ENCODE measurements at regions not wholly inside any gene's neighbourhood (a gene's known extent, or its start where the extent isn't known, plus 50 kb on each side); places are given as distances from the start of the nearest gene placed in this dataset.
"Not testable (repeated sequence)": the region's sequence is repeated elsewhere in the genome, so short reads cannot be mapped to it uniquely, and the experiment has no call there.

DNA sequence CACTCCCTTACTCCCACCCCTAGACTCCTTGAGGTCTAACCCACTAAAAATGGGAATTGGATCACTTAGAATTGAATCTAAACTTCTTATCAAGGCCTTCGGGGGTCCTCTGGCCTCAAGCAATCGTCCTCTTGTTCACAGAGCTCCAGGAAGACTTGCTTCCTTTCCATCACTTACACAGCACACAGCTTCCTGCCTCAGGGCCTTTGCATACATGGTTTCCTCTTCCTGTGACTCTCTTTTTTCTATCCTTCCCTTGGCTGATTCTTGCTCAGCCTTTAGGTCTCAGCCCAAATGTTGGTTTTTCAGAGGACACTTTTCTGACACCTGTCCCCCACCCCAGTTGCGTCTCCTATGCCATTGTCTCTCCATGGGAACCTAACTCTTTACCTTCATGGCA, 50.0 kb upstream of the ALDH1B1 start:
- DNase-seq (ENCODE audit: low spot score) (no peak), ATAC-seq (no peak)

DNA sequence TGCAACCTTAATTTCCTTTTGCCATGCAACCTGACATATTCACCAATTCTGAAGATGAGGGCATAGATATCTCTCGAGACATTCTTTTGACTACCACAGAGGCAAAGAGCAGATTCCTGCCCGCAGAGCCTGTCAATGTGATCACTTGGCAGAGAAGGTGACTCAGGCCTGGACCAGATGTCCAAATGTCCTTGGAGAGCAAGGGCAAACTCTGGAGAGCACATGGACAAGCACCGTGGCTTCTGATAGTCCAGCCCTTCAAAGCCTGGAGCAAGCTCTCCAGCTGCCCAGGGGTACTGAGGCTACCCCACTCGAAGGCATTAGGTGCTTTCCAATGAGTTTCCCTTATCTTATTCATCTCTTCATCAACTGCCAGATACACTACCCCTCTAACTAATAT, 50.4 kb upstream of the ALDH1B1 start:
- DNase-seq (ENCODE audit: low spot score) (no peak), ATAC-seq (no peak)

DNA sequence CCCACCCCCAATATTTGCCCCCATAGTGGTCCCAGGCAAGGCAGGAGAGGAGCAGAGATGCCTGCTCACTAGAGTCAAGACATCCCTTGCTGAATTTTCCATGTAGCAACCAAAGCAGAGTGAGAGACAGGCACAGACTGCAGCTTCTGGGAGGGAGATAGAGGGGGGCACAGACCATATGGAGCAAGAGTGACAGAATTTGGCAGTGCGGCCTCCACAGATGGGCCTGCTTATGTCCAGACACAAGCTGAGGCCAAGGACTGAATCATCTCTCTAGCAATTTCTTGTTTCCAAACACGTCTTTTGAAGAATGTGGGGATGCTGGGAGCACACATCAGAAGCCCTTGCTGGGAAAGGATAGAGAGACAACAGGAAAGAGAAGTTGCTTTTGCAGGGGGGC, 53.0 kb upstream of the ALDH1B1 start:
- DNase-seq (ENCODE audit: low spot score) (peak; percentile 19), ATAC-seq (no peak)

DNA sequence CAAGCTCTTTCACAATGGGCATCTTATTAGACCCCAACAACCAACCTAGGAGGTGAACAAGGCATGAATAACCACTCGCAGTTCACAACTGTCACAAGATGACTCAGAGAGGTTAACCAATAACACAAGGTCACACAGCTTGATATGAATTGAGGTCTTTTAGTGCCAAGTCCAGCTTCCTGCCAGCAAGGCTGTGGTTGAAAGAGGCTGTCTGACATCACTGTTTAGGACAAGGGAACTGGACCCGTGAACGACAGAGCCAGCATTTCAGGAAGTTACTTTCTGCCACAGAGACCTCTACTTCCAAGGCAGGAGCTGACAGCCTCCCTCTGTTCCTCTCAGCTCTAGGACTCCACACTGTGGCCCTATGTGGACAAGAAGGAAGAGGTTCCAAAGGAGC, 53.4 kb upstream of the ALDH1B1 start:
- DNase-seq (ENCODE audit: low spot score) (no peak), ATAC-seq (no peak)

DNA sequence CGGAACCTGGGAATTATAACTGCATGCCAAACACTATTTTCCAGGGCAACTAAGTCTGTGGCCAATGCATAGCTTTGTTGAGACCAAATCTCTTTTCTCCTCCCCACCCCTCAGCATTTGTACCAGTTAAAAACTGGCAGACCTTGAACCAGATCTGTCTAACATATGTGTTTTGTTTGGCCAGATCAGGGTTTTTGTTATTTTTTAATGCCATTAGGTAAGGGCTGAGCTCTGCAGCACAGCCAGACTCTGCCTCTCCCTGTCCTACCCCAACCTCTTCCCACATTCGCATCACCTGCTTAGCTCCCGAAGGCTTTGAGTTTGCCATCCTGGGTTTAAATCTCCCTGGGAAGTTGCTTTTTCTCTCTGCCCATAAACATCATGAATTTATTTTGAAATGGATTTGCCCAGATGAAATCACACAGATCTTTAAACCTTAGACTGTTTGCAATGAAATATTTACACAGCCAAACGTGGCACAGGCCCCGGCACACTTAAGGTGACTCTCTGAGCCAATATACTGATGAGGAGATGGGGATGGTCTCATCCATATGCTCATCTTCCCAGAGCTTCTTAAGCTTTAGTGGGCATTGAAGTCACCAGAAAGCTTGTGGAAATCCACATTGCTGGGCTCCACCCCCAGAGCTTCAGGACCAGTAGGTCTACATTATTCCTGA, 54.0 kb upstream of the ALDH1B1 start:
- ATAC-seq = peak; percentile 68
- no peak for DNase-seq (ENCODE audit: low spot score)

DNA sequence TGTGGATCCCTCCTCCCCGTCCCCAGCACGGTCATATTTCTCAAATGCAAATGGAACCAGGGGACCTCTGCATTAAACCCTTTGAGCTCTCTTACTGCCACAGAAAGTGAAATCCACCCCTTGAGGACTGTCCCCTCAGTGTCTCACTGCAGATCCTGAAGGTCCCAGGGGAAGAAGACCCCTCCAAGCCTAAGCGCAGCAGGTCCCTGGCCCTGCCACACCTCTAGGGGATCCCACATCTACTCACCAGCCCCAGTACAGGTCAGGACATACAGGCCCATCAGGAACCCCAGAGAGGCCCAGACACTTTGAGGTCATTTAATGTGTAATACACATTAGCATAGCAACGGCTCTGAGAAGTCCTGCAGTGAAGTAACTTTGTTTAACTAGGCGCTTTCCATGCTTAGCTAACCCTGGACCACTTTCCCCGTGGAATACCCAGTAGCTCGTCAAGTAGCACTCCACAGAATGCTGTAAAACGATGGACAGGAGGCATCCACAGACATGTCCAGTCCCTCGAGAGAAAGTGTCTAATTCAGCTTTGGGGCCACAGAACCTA, 54.7 kb upstream of the ALDH1B1 start:
- peak; percentile 7 for DNase-seq (ENCODE audit: low spot score)
- no peak for ATAC-seq

DNA sequence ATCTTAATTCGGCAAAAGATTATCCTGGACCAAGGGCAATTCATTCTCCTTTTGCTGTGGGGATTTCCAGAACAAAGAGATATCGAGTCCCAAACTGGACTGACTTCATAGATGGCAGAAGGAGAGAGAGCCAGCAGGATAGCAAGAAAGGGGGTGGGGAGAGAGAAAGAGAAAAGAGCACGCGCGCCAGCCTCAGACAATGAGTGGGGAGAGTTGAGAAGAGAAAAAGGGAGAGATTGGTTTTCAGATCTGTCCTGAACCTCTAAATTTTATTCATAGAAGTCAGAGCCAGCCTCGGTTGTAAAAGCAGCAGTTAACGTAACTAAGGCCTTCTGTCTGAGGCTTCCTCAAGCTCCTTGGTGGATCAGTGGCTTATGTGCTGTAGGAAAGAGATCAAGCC, 55.3 kb upstream of the ALDH1B1 start:
- no peak for ATAC-seq
- DNase-seq (ENCODE audit: low spot score) = no peak

DNA sequence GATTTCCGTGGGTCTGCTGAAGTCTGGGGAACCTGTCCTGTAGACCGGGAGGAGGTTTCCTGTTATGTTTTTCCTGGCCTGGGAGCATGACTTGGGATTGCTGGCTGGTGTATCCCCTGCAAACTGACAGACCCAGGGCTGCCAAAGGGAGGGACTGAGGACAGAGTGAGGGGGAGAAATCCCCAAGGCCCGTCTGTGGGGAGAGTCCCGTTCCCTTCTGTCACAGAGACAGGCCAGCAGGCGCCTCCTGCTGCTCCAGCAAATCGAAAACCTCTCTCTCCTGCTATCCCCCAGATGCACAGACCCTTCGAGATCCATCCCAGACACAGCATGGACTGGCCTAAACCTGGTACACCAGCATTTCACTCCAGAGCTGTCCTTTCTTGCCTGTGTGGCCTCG, 56.2 kb upstream of the ALDH1B1 start:
- DNase-seq (ENCODE audit: low spot score) = peak; percentile 15
- ATAC-seq = no peak

DNA sequence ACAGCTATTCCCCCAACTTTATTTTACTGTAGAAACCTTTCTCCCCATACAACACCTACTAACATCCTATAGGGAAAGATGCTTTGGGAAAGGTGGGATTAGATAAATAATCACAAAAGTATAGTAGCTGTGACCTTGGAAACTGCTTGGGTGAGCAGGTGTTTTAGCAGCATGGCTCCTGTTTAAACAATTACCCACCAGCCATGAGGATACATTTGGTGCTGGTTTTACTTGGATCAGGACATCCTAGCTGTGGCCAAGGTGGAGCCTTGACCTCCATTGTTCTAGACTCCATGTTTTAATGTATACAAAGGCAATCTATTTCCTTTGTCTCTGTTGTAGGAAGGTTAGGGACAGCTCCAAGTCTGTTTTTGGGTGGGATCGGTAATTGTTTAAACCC, 56.8 kb upstream of the ALDH1B1 start:
- ATAC-seq (no peak), DNase-seq (ENCODE audit: low spot score) (no peak)

DNA sequence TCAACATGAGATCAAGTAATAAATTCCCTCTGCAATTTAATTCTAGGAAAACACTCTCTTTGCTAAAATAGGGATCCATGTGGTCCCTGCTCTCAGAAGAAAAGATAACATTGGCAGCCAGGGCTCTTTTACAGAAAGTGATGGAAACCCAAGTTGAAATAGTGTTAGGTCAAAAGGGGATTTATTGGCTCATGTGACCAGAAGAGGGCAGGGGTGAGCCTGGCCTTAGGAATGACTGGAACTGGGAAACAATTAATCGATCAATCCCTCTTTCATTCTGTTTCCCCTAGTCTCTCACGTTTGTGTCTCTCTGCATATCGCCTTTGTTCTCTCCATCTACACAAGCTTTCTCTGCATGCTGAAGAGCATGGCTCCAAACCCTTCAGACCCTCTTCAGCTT, 58.3 kb upstream of the ALDH1B1 start:
- ATAC-seq (peak; percentile 75), DNase-seq (ENCODE audit: low spot score) (no peak)

DNA sequence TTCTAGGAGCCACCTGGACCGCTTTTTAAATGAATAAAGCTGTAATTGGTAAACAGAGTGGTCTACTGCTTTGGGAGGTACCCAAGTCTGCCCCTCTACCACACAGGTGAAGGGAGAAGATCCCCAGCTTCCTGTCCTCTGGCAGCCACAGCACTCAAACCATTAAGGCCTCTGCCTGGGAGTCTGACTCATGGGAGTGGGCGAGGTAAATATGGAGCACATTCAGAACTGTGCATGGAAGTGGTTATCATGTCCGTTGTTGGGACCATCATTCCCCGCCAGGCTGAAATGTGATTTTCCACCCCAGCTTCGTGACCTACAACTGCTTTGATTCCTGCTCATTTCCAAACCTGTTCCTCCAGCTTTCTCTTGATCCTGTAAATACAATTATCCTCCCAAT, 59.5 kb upstream of the ALDH1B1 start:
- no peak for DNase-seq (ENCODE audit: low spot score)
- ATAC-seq = no peak

DNA sequence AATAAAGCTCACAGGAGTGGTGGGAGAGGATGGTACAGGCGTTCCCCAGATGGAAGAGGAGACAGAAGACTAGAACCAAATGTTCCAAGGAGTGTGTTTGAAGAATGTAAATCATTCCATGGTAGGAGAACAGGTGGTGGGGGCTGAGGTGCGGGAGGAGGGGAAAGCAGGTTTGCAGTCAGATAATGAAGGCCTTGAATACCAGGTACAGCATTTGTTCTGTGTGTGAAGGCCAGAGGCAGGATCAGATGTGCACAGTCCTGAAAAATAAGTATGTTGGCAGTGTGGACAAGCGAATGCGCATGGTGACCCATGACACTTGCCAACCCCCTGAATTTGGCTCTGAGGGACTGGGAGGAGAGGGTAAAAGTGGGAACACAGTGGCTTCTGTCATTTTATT, 59.9 kb upstream of the ALDH1B1 start:
- no peak for DNase-seq (ENCODE audit: low spot score)

DNA sequence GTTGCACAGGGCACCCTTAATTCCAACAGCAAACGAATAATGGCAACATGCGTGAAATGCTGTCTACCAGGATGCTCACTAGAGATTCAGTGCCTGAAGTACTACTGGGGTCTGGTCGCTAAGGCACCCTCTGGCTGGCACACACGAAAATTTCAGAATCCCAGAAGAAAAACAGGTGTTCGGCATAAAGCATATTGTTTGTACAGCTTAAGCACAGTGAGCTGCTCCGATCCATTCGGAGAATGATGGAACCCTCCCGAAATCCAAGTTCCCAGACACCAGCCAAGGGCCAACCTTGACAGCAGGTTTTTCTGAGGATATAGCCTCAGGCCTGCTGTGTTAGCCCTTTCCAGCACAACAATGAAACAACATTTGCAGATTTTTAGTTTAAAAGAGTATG, 61.4 kb upstream of the ALDH1B1 start:
- ATAC-seq (no peak), DNase-seq (ENCODE audit: low spot score) (no peak)

More for the DNA sequence above, 59.9 kb upstream of the ALDH1B1 start:
- ATAC-seq = no peak

DNA sequence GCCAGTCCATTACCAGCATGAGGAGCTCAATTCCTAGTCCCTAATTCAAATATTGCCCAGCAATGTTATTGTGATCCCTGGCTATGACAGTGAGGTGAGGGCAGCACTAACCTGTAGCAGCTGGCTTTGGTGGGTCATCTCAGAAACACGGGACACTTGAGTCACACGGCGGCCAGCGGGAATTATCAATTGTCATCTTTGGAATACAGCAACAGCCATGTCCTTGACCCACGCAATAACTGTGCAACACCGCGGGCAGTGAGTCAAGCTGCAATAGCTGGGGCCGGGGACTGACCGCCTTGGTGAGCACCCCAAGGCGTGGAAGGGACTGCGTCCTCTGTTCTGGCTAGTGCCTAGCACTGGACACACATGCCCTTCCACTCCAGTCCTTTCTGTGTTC, 62.5 kb upstream of the ALDH1B1 start:
- DNase-seq (ENCODE audit: low spot score) = no peak

DNA sequence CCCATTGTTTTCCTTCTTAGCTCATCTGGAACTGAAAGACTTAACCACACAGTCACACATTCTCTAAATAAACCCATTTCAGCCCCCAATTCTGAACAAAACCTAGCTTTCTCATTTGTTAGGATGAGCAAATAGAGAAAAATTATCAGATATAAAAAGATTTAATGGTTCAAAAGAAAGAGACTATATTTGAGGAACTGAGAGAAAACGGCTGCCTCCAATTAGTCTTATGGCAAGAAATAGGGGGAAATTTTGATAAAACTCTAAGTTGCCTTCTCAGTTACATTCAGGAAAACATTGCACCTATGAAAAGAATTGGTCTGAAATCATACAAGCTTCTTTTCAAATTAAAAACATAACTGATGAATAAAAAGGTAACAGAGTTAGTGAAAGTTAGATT, 63.7 kb upstream of the ALDH1B1 start:
- ATAC-seq = no peak
- DNase-seq (ENCODE audit: low spot score) = no peak

More for the DNA sequence above, 62.5 kb upstream of the ALDH1B1 start:
- ATAC-seq = no peak

DNA sequence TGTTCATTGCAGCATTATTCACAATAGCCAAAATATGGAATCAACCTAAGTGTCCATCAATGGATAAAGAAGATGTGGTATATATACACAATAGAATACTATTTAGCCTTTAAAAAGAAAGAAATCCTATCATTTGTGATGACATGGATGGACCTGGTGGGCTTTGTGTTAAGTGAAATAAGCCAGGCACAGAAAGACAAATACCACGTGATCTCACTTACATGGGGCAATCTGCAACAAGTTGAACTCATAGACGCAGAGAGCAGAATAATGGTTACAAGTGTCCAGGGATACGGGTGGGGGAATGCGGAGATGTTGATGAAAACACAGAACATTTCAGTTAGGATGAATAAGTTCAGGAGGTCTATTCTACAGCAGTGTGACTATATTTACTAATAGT, 66.4 kb upstream of the ALDH1B1 start:
- DNase-seq (ENCODE audit: low spot score) (no peak), ATAC-seq (no peak)

DNA sequence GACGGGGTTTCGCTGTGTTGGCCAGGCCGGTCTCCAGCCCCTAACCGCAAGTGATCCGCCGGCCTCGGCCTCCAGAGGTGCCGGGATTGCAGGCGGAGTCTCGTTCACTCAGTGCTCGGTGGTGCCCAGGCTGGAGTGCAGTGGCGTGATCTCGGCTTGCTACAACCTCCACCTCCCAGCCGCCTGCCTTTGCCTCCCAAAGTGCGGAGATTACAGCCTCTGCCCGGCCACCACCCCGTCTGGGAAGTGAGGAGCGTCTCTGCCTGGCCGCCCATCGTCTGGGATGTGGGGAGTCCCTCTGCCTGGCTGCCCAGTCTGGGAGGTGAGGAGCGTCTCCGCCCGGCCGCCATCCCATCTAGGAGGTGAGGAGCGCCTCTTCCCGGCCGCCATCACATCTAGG, 68.3 kb upstream of the ALDH1B1 start:
- not testable (repeated sequence) for ATAC-seq; DNase-seq (ENCODE audit: low spot score)

DNA sequence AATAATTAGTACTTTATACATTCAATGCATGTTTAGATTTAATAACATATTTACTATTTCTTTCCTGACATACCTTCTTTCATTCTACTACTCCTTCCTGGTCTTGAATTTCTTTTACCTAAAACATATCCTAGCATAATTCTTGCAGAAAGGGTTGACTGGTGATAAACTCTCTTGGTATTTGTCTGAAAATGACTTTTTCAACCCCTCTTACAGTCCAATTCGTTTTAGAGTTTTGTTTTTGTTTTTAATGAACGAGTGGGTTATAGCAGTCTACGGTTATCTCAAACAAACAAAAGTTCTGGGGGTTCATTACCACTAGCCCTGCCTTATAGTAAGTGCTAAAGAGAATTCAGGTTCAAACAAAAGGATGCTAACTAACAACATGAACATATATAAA, 69.6 kb upstream of the ALDH1B1 start:
- DNase-seq (ENCODE audit: low spot score) = no peak
- no peak for ATAC-seq

DNA sequence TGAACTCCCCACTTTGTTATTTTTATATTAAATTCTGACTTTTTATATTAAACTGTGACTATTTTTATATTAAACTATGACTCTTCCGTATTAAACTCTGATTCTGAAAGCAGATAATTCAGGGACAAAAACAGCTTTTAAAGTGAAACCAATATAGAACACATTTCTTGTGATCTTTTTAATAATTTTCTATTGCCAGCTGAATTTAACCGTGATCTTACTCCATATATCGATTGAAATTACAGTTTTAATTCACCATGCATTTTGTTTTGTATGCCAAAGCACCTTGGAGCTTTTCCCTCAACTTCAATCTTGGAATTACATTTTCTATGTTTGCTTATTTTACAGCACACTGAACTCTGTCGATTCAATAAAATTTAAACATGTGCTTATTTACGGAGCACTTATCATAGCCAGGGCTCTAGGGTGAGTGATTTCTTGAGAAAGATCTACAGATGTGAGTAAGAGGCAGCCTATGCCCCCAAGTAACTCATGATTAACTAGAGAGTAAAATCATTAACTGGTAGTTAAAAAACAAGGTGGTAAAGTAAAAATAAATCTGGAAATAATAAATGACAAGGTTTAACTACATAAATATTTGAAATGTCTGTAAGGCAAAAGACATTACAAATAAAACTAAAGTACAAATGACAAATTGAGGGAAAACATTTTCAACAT, 72.9 kb upstream of the ALDH1B1 start:
- DNase-seq (ENCODE audit: low spot score) (no peak), ATAC-seq (no peak)

DNA sequence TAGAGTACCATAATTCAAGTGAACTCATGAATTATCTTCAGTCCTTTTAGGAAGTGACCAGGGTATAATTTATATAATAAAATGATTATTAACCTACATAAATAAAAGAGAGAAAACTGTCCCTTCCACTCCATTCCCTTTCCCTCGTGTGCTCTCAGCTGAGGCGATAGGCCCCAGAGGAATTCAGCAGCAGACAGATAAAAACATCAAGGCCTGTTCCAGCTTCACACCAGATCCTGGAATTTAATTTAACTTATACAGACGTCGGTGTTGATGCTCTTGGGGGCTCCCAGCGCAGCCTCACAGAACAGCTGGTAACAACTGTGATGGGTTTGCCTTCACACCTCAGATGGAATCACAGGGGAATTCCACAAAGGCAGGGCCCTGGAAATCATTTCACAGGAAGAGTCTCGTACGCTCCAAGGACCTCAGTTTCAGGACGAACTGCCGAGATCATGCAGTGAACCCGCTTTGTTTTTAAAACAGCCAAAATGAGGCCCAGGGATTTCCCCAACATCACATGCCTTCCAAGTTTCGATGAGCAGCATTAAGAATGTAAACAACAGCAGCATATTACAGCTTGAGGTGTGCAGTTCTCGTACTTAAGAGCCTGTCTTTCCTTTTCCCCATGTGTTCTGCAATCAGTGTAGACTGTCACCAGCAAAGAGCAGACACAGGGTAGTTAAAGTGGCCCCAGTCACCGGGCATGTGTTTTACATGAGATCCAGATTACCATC, 73.6 kb upstream of the ALDH1B1 start:
- DNase-seq (ENCODE audit: low spot score) = no peak
- ATAC-seq = no peak

DNA sequence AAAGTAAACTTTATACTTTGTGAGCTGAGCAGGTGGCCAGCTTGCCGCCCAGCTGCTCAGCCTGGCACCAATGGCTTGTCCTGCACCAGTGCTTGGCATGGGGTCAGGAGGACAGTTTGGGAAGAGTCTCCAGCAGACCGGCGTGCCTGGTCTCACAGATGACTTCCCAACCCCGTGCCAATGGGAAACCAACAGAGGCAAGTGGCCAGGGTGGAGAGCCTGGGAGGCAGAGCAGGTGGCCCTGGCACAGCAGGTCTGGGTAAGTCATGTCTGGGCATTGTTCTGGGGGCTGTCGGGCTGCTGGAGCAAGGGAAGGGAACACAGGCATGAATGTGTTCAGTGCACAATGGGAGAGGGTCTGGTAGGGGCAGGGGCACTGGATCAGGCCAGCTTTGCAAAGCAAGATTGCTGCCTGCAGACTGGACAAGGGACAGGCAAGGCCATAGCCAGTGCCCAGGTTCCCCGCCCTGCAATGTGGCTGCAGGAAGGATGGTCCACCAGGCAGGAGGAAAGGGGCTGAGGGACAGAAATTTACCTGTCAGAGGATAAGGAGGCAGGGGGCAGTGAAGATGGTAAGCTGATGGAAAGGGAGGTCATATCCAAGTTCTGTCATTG, 76.2 kb upstream of the ALDH1B1 start:
- ATAC-seq = no peak
- DNase-seq (ENCODE audit: low spot score) = no peak

All from left lobe of liver (tissue), 2 donors.